ENCODE measurements at regions not wholly inside any gene's neighbourhood (a gene's known extent, or its start where the extent isn't known, plus 50 kb on each side); places are given as distances from the start of the nearest gene placed in this dataset.

DNA sequence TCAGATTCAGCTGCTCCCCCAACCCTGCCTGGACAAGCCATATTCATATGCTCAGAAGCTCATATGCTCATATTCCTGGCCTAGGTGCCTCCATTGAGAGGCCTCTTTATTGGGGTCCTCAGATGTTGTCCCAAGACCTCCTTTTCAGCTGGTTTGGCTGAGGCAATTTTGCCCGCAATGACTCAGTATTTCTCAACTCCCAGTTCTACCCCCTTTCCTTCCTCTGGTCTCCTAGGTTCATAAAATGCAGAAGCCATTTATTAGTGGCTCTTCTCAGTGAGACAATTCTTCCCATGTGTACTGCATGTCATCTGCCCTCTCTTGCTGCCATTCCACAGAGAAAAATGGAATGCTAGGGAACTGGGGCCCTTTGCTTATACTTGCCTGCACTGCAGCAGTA is 110.7 kb downstream of the INHBA start:
- DNase-seq (ENCODE audit: low spot score) (no peak), ATAC-seq (no peak)
- Histone ChIP-seq H3K4me3 (no peak overlapping the region), H3K4me2 (0 out of 2 replicates have a peak overlapping the region, but pooled peaks have one; percentile 3), H3K27me3 (ENCODE audit: insufficient read depth) (no peaks in the 10 kb centered on the region), H4K20me1 (replicated peaks; ENCODE audit: insufficient read depth) (no peaks in the 10 kb centered on the region), H3K27ac (ENCODE audit: low read depth) (0 out of 2 replicates have a peak overlapping the region, but pooled peaks have one; percentile 24), H3K4me1 (ENCODE audit: insufficient read depth) (peaks cover 24% of the 10 kb centered on the region), H3F3A (replicated peaks; ENCODE audit: low read depth) (no peaks in the 10 kb centered on the region), H3K79me2 (replicated peaks; ENCODE audit: insufficient read depth) (no peaks in the 10 kb centered on the region), H3K36me3 (ENCODE audit: insufficient read depth) (no peaks in the 10 kb centered on the region), H3K9me2 (ENCODE audit: insufficient read depth) (peaks cover 28% of the 10 kb centered on the region), H2AFZ (no peak overlapping the region)
- H3K27ac Mint-ChIP-seq: peak overlapping the region; percentile 39
- peaks cover 25% of the 10 kb centered on the region for H3K9me3 Mint-ChIP-seq
- TF ChIP-seq ZNF331 (CRISPR knock-in tag; IDR thresholded peaks at IDR 0.05; ENCODE audit: low read depth) (no peak), JUNB (IDR thresholded peaks at IDR 0.05; ENCODE audit: unreplicated experiment) (no peak), STAT1 (IDR thresholded peaks at IDR 0.05; ENCODE audit: unreplicated experiment) (no peak), POLR2AphosphoS5 (IDR thresholded peaks at IDR 0.05; ENCODE audit: low read depth) (no peak), ZNF114 (CRISPR knock-in tag; IDR thresholded peaks at IDR 0.05) (no peak)
- TF ChIP-seq, protein P1, sequence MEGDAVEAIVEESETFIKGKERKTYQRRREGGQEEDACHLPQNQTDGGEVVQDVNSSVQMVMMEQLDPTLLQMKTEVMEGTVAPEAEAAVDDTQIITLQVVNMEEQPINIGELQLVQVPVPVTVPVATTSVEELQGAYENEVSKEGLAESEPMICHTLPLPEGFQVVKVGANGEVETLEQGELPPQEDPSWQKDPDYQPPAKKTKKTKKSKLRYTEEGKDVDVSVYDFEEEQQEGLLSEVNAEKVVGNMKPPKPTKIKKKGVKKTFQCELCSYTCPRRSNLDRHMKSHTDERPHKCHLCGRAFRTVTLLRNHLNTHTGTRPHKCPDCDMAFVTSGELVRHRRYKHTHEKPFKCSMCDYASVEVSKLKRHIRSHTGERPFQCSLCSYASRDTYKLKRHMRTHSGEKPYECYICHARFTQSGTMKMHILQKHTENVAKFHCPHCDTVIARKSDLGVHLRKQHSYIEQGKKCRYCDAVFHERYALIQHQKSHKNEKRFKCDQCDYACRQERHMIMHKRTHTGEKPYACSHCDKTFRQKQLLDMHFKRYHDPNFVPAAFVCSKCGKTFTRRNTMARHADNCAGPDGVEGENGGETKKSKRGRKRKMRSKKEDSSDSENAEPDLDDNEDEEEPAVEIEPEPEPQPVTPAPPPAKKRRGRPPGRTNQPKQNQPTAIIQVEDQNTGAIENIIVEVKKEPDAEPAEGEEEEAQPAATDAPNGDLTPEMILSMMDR (conservative IDR thresholded peaks at IDR 0.05; ENCODE audit: low read depth in 2 of 2): no peak
- H3K4me1 Mint-ChIP-seq: peaks cover 16% of the 10 kb centered on the region
- no peak overlapping the region for H3K4me3 Mint-ChIP-seq
- H3K27me3 Mint-ChIP-seq (ENCODE audit: insufficient read depth, low read depth, poor library complexity): no peaks in the 10 kb centered on the region
- peaks cover 32% of the 10 kb centered on the region for H3K36me3 Mint-ChIP-seq (ENCODE audit: low read depth)

DNA sequence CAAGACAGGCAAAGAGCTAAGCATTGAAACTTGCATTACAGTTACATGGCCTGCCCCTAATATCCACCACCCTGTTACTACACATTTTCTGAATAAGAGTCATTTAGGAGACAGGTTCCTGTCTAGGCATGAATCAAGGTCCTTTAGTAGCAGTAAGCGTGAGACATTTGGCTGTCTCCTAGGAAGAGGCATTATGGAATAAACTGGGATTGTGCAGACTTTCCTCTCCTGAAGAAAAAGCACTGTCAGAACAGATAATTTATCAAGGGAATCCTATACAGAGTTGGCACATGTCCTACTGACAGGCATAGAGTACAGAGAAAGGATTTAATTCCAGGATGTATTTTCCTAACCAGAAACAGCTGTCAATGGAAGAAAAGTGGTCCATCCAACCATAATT is 111.9 kb downstream of the INHBA start:
- no peak overlapping the region for H3K4me3 Mint-ChIP-seq
- DNase-seq (ENCODE audit: low spot score): no peak
- H3K79me2 ChIP-seq (replicated peaks; ENCODE audit: insufficient read depth): no peaks in the 10 kb centered on the region

More for the DNA sequence above, 111.9 kb downstream of the INHBA start:
- no peaks in the 10 kb centered on the region for H3K27me3 ChIP-seq (ENCODE audit: insufficient read depth)
- Mint-ChIP-seq H3K27me3 (ENCODE audit: insufficient read depth, low read depth, poor library complexity) (no peaks in the 10 kb centered on the region), H3K4me1 (peaks cover 16% of the 10 kb centered on the region), H3K36me3 (ENCODE audit: low read depth) (peaks cover 20% of the 10 kb centered on the region), H3K27ac (no peak overlapping the region), H3K9me3 (peaks cover 15% of the 10 kb centered on the region)
- no peak overlapping the region for H3K4me2 ChIP-seq
- TF ChIP-seq NANOG (IDR thresholded peaks at IDR 0.05; ENCODE audit: borderline replicate concordance) (no peak), POLR2AphosphoS5 (IDR thresholded peaks at IDR 0.05; ENCODE audit: low read depth) (no peak), STAT1 (IDR thresholded peaks at IDR 0.05; ENCODE audit: unreplicated experiment) (no peak), EZH2phosphoT487 (IDR thresholded peaks at IDR 0.05; ENCODE audit: unreplicated experiment) (no peak)
- TF ChIP-seq, protein P2, sequence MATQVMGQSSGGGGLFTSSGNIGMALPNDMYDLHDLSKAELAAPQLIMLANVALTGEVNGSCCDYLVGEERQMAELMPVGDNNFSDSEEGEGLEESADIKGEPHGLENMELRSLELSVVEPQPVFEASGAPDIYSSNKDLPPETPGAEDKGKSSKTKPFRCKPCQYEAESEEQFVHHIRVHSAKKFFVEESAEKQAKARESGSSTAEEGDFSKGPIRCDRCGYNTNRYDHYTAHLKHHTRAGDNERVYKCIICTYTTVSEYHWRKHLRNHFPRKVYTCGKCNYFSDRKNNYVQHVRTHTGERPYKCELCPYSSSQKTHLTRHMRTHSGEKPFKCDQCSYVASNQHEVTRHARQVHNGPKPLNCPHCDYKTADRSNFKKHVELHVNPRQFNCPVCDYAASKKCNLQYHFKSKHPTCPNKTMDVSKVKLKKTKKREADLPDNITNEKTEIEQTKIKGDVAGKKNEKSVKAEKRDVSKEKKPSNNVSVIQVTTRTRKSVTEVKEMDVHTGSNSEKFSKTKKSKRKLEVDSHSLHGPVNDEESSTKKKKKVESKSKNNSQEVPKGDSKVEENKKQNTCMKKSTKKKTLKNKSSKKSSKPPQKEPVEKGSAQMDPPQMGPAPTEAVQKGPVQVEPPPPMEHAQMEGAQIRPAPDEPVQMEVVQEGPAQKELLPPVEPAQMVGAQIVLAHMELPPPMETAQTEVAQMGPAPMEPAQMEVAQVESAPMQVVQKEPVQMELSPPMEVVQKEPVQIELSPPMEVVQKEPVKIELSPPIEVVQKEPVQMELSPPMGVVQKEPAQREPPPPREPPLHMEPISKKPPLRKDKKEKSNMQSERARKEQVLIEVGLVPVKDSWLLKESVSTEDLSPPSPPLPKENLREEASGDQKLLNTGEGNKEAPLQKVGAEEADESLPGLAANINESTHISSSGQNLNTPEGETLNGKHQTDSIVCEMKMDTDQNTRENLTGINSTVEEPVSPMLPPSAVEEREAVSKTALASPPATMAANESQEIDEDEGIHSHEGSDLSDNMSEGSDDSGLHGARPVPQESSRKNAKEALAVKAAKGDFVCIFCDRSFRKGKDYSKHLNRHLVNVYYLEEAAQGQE (IDR thresholded peaks at IDR 0.05; ENCODE audit: unreplicated experiment): no peak
- TF ChIP-seq, protein P3, sequence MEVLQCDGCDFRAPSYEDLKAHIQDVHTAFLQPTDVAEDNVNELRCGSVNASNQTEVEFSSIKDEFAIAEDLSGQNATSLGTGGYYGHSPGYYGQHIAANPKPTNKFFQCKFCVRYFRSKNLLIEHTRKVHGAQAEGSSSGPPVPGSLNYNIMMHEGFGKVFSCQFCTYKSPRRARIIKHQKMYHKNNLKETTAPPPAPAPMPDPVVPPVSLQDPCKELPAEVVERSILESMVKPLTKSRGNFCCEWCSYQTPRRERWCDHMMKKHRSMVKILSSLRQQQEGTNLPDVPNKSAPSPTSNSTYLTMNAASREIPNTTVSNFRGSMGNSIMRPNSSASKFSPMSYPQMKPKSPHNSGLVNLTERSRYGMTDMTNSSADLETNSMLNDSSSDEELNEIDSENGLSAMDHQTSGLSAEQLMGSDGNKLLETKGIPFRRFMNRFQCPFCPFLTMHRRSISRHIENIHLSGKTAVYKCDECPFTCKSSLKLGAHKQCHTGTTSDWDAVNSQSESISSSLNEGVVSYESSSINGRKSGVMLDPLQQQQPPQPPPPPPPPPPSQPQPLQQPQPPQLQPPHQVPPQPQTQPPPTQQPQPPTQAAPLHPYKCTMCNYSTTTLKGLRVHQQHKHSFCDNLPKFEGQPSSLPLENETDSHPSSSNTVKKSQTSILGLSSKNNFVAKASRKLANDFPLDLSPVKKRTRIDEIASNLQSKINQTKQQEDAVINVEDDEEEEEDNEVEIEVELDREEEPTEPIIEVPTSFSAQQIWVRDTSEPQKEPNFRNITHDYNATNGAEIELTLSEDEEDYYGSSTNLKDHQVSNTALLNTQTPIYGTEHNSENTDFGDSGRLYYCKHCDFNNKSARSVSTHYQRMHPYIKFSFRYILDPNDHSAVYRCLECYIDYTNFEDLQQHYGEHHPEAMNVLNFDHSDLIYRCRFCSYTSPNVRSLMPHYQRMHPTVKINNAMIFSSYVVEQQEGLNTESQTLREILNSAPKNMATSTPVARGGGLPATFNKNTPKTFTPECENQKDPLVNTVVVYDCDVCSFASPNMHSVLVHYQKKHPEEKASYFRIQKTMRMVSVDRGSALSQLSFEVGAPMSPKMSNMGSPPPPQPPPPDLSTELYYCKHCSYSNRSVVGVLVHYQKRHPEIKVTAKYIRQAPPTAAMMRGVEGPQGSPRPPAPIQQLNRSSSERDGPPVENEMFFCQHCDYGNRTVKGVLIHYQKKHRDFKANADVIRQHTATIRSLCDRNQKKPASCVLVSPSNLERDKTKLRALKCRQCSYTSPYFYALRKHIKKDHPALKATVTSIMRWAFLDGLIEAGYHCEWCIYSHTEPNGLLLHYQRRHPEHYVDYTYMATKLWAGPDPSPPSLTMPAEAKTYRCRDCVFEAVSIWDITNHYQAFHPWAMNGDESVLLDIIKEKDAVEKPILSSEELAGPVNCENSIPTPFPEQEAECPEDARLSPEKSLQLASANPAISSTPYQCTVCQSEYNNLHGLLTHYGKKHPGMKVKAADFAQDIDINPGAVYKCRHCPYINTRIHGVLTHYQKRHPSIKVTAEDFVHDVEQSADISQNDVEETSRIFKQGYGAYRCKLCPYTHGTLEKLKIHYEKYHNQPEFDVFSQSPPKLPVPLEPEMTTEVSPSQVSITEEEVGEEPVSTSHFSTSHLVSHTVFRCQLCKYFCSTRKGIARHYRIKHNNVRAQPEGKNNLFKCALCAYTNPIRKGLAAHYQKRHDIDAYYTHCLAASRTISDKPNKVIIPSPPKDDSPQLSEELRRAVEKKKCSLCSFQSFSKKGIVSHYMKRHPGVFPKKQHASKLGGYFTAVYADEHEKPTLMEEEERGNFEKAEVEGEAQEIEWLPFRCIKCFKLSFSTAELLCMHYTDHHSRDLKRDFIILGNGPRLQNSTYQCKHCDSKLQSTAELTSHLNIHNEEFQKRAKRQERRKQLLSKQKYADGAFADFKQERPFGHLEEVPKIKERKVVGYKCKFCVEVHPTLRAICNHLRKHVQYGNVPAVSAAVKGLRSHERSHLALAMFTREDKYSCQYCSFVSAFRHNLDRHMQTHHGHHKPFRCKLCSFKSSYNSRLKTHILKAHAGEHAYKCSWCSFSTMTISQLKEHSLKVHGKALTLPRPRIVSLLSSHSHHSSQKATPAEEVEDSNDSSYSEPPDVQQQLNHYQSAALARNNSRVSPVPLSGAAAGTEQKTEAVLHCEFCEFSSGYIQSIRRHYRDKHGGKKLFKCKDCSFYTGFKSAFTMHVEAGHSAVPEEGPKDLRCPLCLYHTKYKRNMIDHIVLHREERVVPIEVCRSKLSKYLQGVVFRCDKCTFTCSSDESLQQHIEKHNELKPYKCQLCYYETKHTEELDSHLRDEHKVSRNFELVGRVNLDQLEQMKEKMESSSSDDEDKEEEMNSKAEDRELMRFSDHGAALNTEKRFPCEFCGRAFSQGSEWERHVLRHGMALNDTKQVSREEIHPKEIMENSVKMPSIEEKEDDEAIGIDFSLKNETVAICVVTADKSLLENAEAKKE (CRISPR knock-in tag; IDR thresholded peaks at IDR 0.05): no peak
- H2AFZ ChIP-seq: no peak overlapping the region
- H3K9me2 ChIP-seq (ENCODE audit: insufficient read depth): peaks cover 30% of the 10 kb centered on the region
- no peaks in the 10 kb centered on the region for H3F3A ChIP-seq (replicated peaks; ENCODE audit: low read depth)
- H3K27ac ChIP-seq (ENCODE audit: low read depth): no peak overlapping the region
- H3K36me3 ChIP-seq (ENCODE audit: insufficient read depth): no peaks in the 10 kb centered on the region
- H4K20me1 ChIP-seq (replicated peaks; ENCODE audit: insufficient read depth): no peaks in the 10 kb centered on the region
- H3K4me3 ChIP-seq: no peak overlapping the region
- H3K4me1 ChIP-seq (ENCODE audit: insufficient read depth): peaks cover 24% of the 10 kb centered on the region
- no peak for ATAC-seq

Data from GM23338 (cell line).